Parathyroid adenoma (tissue), 2 donors: ENCODE measurements at regions not wholly inside any gene's neighbourhood (a gene's known extent, or its start where the extent isn't known, plus 50 kb on each side); places are given as distances from the start of the nearest gene placed in this dataset.

Experiments
- H2AFZ ChIP-seq: fragments of 300-600 bp; sonication (generic); one replicate; pipeline ENCODE4 v1.7.0; 2017; ENCODE audit warnings: antibody characterized with exemption, mild to moderate bottlenecking
- H3K27ac ChIP-seq: fragments of 300-600 bp; sonication (generic); one replicate; pipeline ENCODE4 v1.7.0; 2017
- H3K27me3 ChIP-seq: fragments of 300-600 bp; sonication (generic); one replicate; pipeline ENCODE4 v1.7.0; 2017; ENCODE audit warnings: low read length; ENCODE audit not compliant: control insufficient read depth, insufficient read depth
- H3K36me3 ChIP-seq: fragments of 300-600 bp; sonication (generic); one replicate; pipeline ENCODE4 v1.7.0; 2017; ENCODE audit warnings: low read length; ENCODE audit not compliant: control insufficient read depth, insufficient read depth
- H3K4me1 ChIP-seq: fragments of 300-600 bp; sonication (generic); one replicate; pipeline ENCODE4 v1.7.0; 2017; ENCODE audit warnings: control low read depth
- H3K4me2 ChIP-seq: fragments of 300-600 bp; sonication (generic); one replicate; pipeline ENCODE4 v1.7.0; 2017; ENCODE audit warnings: low read length
- H3K4me3 ChIP-seq: fragments of 300-600 bp; sonication (generic); one replicate; pipeline ENCODE4 v1.7.0; 2017; ENCODE audit warnings: low read depth, low read length
- H3K79me2 ChIP-seq: fragments of 300-600 bp; sonication (generic); one replicate; pipeline ENCODE4 v1.7.0; 2017; ENCODE audit warnings: control low read depth
- H3K9ac ChIP-seq: fragments of 300-600 bp; sonication (generic); one replicate; pipeline ENCODE4 v1.7.0; 2017; ENCODE audit warnings: mild to moderate bottlenecking
- H3K9me3 ChIP-seq: fragments of 300-600 bp; sonication (generic); one replicate; pipeline ENCODE4 v1.7.0; 2017; ENCODE audit warnings: low read length; ENCODE audit not compliant: control insufficient read depth
- TF ChIP-seq, protein P1 (sequence below): fragments of 300-600 bp; sonication (generic); IDR thresholded peaks from one replicate; pipeline ENCODE4 v1.7.0; 2017; ENCODE audit warnings: antibody characterized with exemption, mild to moderate bottlenecking
- donor health status: primary hyperparathyroidism.

DNA sequence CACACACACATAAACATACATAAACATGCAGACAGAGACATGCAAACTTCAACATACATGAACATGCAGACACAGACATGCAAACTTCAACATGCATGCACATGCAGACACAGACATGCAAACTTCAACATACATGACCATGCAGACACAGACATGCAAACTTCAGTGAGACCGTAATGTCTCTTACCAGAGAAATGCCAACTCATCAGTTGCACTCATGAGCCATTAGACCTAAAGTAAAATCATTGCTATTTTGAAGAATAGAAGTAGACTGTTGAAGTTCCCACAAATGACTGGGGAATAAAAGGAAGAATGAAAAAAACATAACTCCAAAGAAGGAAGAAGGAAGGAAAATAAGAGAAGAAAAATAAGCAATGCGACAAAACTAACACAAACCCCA lies 1044.0 kb upstream of the TMEM132C start:
- Histone ChIP-seq H3K27ac (no peak overlapping the region), H3K79me2 (no peaks in the 10 kb centered on the region), H3K4me3 (no peak overlapping the region), H3K4me1 (no peaks in the 10 kb centered on the region), H2AFZ (no peak overlapping the region), H3K4me2 (no peak overlapping the region), H3K9me3 (no peaks in the 10 kb centered on the region), H3K9ac (no peak overlapping the region), H3K36me3 (no peaks in the 10 kb centered on the region), H3K27me3 (no peaks in the 10 kb centered on the region)
- TF ChIP-seq, protein P1, sequence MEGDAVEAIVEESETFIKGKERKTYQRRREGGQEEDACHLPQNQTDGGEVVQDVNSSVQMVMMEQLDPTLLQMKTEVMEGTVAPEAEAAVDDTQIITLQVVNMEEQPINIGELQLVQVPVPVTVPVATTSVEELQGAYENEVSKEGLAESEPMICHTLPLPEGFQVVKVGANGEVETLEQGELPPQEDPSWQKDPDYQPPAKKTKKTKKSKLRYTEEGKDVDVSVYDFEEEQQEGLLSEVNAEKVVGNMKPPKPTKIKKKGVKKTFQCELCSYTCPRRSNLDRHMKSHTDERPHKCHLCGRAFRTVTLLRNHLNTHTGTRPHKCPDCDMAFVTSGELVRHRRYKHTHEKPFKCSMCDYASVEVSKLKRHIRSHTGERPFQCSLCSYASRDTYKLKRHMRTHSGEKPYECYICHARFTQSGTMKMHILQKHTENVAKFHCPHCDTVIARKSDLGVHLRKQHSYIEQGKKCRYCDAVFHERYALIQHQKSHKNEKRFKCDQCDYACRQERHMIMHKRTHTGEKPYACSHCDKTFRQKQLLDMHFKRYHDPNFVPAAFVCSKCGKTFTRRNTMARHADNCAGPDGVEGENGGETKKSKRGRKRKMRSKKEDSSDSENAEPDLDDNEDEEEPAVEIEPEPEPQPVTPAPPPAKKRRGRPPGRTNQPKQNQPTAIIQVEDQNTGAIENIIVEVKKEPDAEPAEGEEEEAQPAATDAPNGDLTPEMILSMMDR = no peak

- no peak overlapping the region for H3K9ac ChIP-seq
- H3K4me2 ChIP-seq = no peak overlapping the region
- H2AFZ ChIP-seq = no peak overlapping the region
- H3K27ac ChIP-seq = no peak overlapping the region
- H3K79me2 ChIP-seq = no peaks in the 10 kb centered on the region
- no peak overlapping the region for H3K4me3 ChIP-seq
- H3K27me3 ChIP-seq = no peaks in the 10 kb centered on the region
- no peaks in the 10 kb centered on the region for H3K9me3 ChIP-seq
- no peaks in the 10 kb centered on the region for H3K4me1 ChIP-seq
- TF ChIP-seq, protein P1 = no peak
- H3K36me3 ChIP-seq = no peaks in the 10 kb centered on the region
Observed at GRCh38 chr12:127223731-127224130, 1043.2 kb upstream of the TMEM132C start.

DNA sequence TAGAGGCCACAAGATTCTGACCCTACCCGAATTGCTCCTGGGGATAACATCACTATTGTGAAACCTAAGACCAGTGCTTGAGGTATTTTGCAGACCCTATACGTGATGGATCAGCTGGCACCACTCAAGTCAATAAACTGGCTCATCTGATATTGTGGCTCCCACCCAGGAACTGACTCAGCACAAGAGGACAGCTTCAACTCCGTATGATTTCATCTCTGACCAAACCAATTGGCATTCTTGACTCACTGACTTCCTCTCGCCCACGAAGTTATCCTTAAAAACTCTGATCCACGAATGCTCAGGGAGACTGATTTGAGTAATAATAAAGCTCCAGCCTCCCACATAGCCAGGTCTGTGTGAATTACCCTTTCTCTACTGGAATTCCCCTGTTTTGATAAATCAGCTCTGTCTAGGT lies 1036.1 kb upstream of the TMEM132C start:
- Histone ChIP-seq H3K9ac (no peak overlapping the region), H2AFZ (no peak overlapping the region), H3K27me3 (no peaks in the 10 kb centered on the region), H3K4me2 (no peak overlapping the region), H3K4me3 (no peak overlapping the region), H3K9me3 (no peaks in the 10 kb centered on the region), H3K27ac (no peak overlapping the region), H3K36me3 (no peaks in the 10 kb centered on the region), H3K4me1 (no peaks in the 10 kb centered on the region), H3K79me2 (no peaks in the 10 kb centered on the region)
- TF ChIP-seq, protein P1 = no peak

DNA sequence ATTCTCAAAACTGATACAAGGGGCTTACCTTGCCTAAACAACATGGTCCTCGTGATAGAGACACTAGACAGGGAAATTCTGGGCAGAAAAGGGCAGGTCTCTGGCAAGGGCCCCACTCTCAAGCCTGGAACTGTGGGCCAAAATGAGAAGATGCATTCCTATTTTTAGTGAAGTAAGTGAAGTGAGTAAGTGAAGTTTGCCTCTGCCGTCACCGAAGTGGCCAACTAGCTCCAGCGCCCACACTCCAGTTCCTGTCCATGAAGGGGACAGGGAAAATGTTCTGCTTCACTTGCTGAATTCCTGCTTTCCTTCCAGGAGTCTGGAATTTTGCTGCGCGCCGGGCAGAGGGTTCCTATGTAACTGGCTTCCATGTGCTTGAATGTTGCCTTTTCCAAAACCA lies 1035.6 kb upstream of the TMEM132C start:
- no peaks in the 10 kb centered on the region for H3K9me3 ChIP-seq
- no peak overlapping the region for H3K4me2 ChIP-seq
- H3K4me1 ChIP-seq = no peaks in the 10 kb centered on the region
- H2AFZ ChIP-seq = no peak overlapping the region
- no peak overlapping the region for H3K27ac ChIP-seq
- no peaks in the 10 kb centered on the region for H3K36me3 ChIP-seq
- no peaks in the 10 kb centered on the region for H3K27me3 ChIP-seq
- H3K4me3 ChIP-seq = no peak overlapping the region
- TF ChIP-seq, protein P1 = no peak
- H3K79me2 ChIP-seq = no peaks in the 10 kb centered on the region
- no peak overlapping the region for H3K9ac ChIP-seq

DNA sequence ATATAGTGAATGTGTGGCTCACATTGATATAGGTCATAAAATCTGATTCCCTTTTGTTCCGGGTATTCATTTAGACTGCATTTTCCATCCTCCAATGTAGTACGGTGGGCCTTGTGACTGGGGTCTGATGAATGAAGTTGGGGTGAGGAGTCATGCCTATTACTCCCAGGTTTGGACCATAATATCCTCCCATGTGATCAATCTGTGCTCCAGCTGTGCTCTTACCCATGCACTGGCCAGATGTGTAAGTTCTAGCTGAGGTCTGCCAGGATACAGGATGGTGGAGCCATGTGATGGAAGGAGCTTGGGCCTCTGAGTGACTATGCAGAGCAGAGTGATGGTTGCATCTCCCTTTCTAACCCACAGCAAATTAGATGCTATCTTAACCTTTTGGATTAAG lies 1034.0 kb upstream of the TMEM132C start:
- Histone ChIP-seq H3K4me2 (no peak overlapping the region), H3K79me2 (no peaks in the 10 kb centered on the region), H2AFZ (no peak overlapping the region), H3K4me1 (no peaks in the 10 kb centered on the region), H3K4me3 (no peak overlapping the region), H3K9me3 (no peaks in the 10 kb centered on the region), H3K27ac (no peak overlapping the region), H3K9ac (no peak overlapping the region), H3K36me3 (no peaks in the 10 kb centered on the region), H3K27me3 (no peaks in the 10 kb centered on the region)
- TF ChIP-seq, protein P1 = no peak
